ENCODE measurements at regions not wholly inside any gene's neighbourhood (a gene's known extent, or its start where the extent isn't known, plus 50 kb on each side); places are given as distances from the start of the nearest gene placed in this dataset.

DNA sequence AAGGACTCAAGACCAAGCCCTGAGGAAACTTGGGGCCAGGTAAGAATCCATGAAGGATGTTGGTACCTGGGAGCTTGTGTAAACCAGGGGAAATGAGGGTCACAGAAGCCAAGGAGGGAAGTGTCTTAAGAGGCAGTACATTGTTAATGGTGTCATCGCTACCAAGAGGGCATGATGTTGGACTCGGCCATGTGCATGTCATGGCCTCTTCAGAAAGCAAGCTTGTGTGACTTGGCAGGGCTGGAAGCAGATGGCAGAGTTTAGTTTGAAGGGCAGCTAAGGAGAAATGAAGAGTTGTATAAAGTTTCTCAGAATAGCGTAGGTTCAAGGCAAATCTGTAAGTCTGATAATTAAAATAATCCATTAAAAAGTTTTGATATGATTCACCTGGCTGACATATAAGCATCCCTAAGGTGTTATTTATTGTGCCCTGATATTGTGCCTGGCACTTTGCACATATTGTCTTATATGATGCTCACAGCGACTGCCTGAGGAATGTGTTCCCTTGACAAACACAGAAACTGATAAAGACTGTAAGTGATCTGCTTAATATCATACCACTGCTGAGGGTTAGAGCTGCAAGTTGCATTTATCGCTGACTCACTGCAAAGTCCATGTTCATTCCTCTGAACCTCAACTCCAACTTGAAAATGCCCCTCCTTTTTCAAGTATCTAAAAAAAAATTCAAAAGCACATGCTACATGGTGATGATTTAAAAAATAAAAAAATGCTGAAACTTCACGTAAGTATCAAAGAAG lies 81.3 kb upstream of the PTPN3 start:
- peak; percentile 64 for DNase-seq (ENCODE audit: extremely low spot score)

DNA sequence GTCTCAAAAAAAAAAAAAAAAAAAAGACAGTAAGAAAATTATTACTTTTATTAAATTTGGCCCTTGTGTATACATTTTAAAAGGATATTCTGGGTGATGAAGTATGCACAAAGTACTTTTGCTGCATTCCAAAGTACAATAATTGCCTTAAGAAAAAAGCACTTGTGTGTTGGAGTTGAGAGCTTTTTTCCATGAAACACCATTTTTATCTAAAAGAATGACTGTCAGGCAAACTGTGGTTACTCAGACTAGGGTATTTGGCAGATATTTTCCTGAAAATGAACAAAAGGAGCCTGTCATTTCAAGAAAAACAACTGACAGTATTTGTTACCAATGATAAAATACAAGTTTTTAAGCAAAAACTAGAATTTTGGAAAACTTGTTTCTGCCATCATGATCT lies 84.3 kb upstream of the PTPN3 start:
- no peaks in the 10 kb centered on the region for H3K4me1 ChIP-seq
- no peak overlapping the region for H3K27ac ChIP-seq (replicated peaks in 1 of 4)
- DNase-seq (ENCODE audit: extremely low spot score), result no peak
- peaks cover 0 to 3% (median 0%) of the 10 kb centered on the region in 4 donors for H3K9me3 ChIP-seq
- intact Hi-C loops (cut with DNase I), result no loop called here
- no peaks in the 10 kb centered on the region for H3K27me3 ChIP-seq
- TF ChIP-seq EP300 (IDR thresholded peaks at IDR 0.05) (no peak), POLR2AphosphoS5 (IDR thresholded peaks at IDR 0.05) (no peak), POLR2A (IDR thresholded peaks at IDR 0.05; ENCODE audit: low read depth) (no peak)
- TF ChIP-seq, protein P1, sequence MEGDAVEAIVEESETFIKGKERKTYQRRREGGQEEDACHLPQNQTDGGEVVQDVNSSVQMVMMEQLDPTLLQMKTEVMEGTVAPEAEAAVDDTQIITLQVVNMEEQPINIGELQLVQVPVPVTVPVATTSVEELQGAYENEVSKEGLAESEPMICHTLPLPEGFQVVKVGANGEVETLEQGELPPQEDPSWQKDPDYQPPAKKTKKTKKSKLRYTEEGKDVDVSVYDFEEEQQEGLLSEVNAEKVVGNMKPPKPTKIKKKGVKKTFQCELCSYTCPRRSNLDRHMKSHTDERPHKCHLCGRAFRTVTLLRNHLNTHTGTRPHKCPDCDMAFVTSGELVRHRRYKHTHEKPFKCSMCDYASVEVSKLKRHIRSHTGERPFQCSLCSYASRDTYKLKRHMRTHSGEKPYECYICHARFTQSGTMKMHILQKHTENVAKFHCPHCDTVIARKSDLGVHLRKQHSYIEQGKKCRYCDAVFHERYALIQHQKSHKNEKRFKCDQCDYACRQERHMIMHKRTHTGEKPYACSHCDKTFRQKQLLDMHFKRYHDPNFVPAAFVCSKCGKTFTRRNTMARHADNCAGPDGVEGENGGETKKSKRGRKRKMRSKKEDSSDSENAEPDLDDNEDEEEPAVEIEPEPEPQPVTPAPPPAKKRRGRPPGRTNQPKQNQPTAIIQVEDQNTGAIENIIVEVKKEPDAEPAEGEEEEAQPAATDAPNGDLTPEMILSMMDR (IDR thresholded peaks at IDR 0.05), result no peak
- no peak overlapping the region for H3K4me3 ChIP-seq
- no peaks in the 10 kb centered on the region for H3K36me3 ChIP-seq

More for the DNA sequence above, 81.3 kb upstream of the PTPN3 start:
- H3K27ac ChIP-seq (replicated peaks in 1 of 4), result no peak overlapping the region
- H3K9me3 ChIP-seq, result peaks cover 0 to 3% (median 0%) of the 10 kb centered on the region in 4 donors
- H3K27me3 ChIP-seq, result no peaks in the 10 kb centered on the region
- H3K4me3 ChIP-seq, result no peak overlapping the region
- 87% methylated on average over 6 of the region's 6 CpGs for WGBS
- TF ChIP-seq POLR2AphosphoS5 (IDR thresholded peaks at IDR 0.05), result no peak
- TF ChIP-seq POLR2A (IDR thresholded peaks at IDR 0.05; ENCODE audit: low read depth), result no peak
- TF ChIP-seq, protein P1 (IDR thresholded peaks at IDR 0.05), result no peak
- no peak for TF ChIP-seq EP300 (IDR thresholded peaks at IDR 0.05)
- no peaks in the 10 kb centered on the region for H3K4me1 ChIP-seq
- H3K36me3 ChIP-seq, result no peaks in the 10 kb centered on the region
- intact Hi-C loops (cut with DNase I), result loop anchor here (10.0 kb wide), 1 partner anchor 575 kb away; no protein-coding TSS in a partner anchor

DNA sequence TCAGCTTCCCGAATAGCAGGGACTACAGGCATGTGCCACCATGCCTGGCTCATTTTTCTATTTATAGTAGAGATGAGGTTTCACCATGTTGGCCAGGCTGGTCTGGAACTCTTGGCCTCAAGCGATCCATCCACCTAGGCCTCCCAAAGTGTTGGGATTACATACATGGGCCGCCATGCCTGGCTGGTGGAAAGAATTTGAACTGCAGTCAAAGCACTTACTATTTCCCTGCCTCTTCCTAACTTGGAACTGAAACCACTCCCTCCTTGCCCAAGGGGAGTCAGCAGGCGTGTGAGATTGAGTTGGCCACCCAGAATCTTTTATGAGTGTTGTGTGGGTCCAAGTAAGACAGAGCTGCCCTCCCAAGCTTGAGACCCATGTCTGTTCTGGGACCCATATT lies 86.1 kb upstream of the PTPN3 start:
- peaks cover 0 to 6% (median 1%) of the 10 kb centered on the region in 4 donors for H3K9me3 ChIP-seq
- intact Hi-C loops (cut with DNase I), result no loop called here
- no peak overlapping the region for H3K4me3 ChIP-seq
- peaks cover 0 to 9% (median 0%) of the 10 kb centered on the region in 4 donors for H3K4me1 ChIP-seq
- no peaks in the 10 kb centered on the region for H3K27me3 ChIP-seq
- H3K36me3 ChIP-seq, result no peaks in the 10 kb centered on the region
- TF ChIP-seq POLR2AphosphoS5 (IDR thresholded peaks at IDR 0.05) (no peak), EP300 (IDR thresholded peaks at IDR 0.05) (no peak), POLR2A (IDR thresholded peaks at IDR 0.05; ENCODE audit: low read depth) (no peak)
- TF ChIP-seq, protein P1 (IDR thresholded peaks at IDR 0.05), result no peak
- DNase-seq (ENCODE audit: extremely low spot score), result peak; percentile 55
- H3K27ac ChIP-seq (replicated peaks in 1 of 4), result no peak overlapping the region
- WGBS, result 67% methylated on average over 3 of the region's 4 CpGs

DNA sequence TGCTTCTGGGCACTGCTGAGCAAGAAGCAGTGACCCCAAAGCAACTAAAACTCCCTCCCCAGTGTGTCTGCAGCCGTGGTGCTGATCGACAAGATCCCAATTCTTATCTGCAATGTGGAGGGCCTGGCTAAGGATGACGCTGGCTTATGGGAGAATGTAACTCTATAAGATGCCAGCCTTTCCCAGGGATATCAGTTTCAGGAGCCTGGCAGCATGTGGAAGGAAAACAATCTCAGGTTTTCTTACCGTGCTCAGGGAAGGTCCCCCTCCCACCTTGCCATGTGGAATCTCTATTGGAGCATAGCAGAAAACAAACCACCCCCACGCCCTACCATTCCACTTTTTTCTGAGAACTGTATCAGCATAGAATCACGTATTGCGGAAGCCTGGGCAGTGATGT lies 87.7 kb upstream of the PTPN3 start:
- Histone ChIP-seq H3K36me3 (no peaks in the 10 kb centered on the region), H3K9me3 (peaks cover 0 to 12% (median 2%) of the 10 kb centered on the region in 4 donors), H3K27ac (replicated peaks in 1 of 4) (no peak overlapping the region), H3K4me1 (peaks cover 0 to 9% (median 0%) of the 10 kb centered on the region in 4 donors), H3K27me3 (no peaks in the 10 kb centered on the region), H3K4me3 (no peak overlapping the region)
- 86% methylated on average over 7 of the region's 7 CpGs for WGBS
- TF ChIP-seq, protein P1 (IDR thresholded peaks at IDR 0.05), result no peak
- TF ChIP-seq POLR2AphosphoS5 (IDR thresholded peaks at IDR 0.05) (no peak), EP300 (IDR thresholded peaks at IDR 0.05) (no peak), POLR2A (IDR thresholded peaks at IDR 0.05; ENCODE audit: low read depth) (no peak)
- DNase-seq (ENCODE audit: extremely low spot score), result peak; percentile 62
- intact Hi-C loops (cut with DNase I), result no loop called here
